Activated naive CD4-positive, alpha-beta T cell treated with Interleukin-2 at 50 U/mL for 16 hours (primary cell): ENCODE measurements at regions not wholly inside any gene's neighbourhood (a gene's known extent, or its start where the extent isn't known, plus 50 kb on each side); places are given as distances from the start of the nearest gene placed in this dataset.
"Not testable (repeated sequence)": the region's sequence is repeated elsewhere in the genome, so short reads cannot be mapped to it uniquely, and the experiment has no call there.

ENCODE experiments used
- DNase-seq: peaks from one replicate; pipeline ENCODE4 v3.0.0-alpha.2; 2020

DNA sequence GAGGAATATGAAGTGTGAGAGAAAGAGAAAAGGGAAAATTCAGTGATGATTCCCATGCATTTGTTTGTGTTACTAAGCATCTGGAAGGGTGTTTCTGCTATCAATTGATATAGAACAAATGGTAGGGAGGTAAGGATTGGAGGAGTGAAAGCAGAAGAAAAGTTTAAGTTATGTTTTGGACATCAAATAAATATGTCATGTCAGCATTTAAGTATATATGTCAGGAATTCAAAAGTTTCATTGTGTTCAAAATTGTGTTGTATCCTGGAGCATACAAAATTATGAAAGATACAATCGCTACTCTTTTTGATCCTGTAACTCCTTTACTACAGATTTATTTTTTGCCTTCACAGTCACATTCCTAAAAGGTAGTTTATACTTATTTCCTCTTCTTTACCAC, 885.8 kb downstream of the KCNA4 start:
- DNase-seq = no peak

DNA sequence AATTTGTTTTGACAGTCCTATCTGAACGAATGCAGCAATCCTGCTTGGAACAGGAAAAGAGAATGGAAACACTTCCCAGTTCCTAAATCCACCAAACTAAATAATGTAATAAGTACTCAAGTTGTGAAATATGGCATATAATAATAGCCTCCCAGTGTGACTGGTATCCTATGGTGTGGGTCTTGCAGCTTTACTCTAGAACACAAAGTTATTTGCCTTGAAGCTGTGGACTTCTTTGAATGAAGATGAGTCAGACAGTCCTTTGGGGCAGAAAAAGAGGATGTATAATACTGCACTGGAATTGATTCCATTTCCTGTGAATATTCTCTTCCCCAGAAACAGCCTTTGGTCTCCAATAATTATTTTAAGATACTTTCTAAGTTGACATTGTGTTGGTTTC, 887.0 kb downstream of the KCNA4 start:
- no peak for DNase-seq

DNA sequence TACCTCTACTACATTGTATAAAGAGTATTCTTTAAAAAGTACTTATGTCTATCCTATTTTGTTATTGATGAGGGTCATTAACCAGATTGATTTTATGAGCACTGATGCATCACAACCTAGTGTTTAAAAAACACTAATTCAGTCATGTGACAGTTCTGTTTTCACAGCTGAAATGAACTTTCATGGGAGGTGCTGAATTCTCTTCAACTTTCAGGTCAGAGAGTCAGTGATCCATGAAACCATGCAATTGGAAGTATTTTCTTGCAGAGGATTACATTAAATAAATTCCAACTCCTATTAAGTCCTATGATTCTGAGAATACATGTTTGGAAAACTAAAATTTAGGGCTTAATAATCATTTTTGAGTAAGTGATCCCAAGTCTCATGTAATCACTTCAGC, 889.4 kb downstream of the KCNA4 start:
- no peak for DNase-seq

DNA sequence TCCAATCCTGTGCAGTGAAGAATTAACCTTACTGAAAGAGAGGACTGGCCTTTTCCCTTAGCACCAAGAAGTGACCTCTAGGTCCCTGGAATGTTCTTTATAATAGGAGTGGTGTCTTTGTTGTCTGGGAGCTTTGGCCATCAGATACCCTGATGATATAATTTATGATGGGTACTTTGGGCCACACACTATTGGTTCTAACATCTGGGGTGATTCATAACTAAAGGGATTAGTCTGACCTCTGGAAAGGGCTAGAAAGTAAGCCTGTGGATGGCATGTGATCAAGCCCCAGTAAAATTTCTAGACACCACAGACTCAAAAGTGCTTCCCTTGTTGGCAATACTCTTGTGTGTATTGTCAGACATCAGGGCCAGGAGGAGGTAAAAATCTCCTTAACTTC, 891.2 kb downstream of the KCNA4 start:
- DNase-seq = no peak

DNA sequence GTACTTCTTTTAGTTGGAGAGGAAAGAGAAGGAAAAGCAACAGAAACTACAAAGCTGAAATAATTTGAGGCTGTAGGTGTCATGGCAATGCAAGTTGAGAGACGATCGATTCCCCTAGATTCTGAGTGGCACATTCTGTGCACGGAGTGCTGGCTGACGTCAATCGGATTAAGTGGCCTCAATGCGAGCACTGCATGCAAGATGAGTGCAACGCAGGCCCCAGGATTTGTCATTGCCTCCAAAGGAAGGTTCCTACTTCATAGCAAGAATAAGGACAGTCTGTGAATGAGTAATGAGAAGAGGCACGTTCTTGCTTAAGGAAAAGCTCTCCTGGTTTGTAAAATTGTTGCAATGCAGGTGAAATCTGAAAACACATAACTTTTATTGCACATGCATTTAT, 892.4 kb downstream of the KCNA4 start:
- DNase-seq = no peak

DNA sequence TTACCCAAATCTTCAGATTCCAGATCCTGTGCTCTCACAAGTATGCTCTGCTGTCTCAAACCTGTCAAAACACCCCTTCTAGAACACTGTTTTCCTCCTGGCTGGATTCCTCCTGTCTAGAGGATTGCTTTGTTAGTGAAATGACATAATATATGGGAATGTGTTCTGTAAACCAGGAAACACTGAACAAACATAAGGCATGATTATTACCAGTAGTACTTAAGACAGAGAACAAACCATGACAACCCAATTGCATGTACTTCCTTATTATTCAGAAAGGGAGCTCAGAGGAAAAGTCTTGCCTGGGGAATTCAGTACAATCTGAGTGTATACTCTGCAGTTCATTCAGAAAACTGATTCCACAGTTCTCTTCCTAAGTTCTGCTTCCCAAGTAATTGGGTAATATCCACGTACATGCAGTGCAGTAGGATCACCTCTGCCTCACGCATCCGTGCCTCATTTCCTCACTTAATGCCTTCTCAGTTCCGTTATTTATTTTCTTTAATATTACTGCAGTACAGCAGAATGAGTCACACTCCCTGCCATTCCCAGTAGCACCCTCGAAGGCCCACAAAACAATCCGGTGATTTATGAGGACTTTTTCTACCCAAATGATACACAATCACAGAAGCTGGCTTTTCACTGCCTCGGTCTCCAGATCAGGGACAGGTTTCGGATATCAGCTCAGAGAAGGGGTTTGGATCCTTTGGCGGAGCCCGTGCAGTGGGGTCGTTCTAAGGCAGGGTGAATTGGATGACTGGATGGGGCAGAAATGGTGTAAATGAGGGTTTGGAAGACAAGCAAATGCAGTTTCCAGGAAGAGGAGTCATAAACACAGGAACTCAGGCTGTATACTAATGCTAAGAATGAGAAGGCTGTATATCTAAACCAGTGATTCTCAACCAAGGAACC, 896.9 kb downstream of the KCNA4 start:
- DNase-seq = no peak

DNA sequence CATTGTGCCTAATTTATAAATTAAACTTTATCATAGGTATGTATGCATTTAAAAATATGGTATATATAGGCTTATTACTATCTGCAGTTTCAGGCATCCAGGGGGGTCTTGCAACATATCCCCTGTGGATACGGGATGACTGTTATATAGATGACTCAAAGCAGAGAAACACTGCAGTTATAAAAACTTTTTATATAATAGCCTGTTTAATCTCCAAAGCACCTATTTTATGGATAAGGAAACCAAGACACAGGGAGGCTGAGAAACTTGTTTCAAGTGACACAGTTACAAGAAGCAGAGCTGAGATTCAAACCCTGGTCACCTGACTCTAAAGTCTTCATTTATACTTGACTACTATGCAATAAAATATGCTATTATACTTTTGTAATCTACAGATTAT, 897.7 kb downstream of the KCNA4 start:
- DNase-seq = no peak

DNA sequence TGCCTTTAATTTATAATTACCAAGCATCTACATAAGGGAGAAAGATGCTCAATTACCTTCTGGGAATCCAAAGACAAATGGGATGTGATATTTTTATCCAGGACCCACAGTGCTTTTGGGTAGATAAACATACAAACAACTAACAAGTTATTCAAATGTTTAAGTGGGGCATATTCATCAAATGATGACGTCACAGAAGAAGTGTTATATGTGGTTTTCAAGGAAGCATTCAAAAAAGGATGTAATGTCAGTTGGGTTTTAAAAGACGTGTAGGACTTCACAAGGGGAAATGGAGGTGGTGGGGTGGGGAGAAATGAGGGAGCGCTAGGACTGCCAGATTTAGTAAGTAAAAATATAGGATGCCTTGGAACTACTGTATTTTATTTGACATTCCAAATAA, 915.9 kb downstream of the KCNA4 start:
- no peak for DNase-seq

DNA sequence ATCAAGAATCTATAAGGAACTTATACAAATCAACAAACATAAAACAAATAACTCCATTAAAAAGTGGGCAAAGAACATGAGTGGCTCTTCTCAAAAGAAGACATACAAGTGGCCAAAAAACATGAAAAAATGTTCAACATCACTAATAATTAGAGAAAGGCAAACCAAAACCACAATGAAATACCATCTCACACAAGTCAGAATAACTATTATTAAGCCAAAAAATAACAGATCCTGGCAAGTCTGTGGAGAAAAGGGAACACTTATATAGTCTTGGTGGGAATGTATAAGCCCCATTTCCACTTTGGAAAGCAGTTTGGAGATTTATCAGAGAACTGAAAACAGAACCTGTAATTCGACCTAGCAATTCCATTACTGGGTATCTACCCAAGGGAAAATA, 921.0 kb downstream of the KCNA4 start:
- no peak for DNase-seq

DNA sequence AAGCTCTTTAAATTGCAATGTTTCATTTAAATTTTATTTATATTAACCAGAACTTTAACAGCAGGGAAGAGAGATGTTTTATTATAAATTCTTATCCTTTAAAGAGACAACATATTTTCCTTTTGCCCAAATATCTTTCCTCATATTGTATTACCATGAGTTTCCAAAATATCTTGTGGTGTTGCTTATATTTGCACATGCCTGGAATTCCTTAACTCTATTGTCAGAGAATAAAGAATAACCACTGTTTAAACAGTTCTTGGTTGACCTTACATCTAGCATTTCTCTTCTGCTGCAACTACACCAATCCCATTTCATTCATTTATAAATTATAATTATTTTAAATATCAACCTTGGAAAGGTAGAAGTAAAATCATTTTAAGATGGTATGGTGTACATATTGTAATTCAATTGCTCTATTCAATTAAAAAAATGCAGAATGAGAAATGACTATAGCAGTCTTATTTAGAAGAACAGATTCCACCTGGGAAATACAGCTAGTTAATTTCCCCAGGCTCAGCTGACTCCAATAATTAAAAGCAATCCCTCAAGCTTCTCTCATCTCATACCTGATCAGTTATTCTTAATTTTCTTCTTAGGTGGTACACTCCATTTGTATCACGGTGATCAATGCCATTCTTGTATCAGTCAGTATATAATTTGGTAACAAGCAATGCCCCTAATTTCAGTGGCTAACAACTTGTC, 923.3 kb downstream of the KCNA4 start:
- DNase-seq = no peak

DNA sequence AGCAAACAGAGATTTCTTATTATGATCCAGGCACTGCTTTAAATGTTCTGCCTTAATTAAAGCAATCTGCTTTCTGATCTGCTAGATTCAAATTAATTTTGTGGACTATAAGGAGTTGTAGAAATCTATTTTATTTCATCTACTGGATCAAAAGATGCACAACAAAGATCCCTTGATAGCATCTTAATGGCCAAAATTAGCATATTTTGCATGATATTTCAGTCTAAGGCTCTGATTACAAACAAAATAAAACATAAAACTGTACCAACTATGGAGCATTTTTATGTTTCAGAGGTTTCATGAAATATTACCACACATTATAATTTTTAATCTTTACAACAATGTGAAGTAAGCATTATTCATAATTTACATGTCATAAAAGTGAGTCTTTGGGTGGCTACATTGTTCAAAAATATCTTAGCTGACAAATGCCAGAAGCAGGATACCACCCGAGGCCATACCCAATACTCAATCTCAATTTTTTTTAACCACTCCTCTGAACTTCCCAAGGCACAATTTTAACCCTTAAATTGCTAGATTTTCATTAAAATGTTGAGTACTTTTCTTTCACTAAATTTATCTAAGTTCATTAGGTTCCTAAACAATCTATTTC, 929.5 kb downstream of the KCNA4 start:
- no peak for DNase-seq

DNA sequence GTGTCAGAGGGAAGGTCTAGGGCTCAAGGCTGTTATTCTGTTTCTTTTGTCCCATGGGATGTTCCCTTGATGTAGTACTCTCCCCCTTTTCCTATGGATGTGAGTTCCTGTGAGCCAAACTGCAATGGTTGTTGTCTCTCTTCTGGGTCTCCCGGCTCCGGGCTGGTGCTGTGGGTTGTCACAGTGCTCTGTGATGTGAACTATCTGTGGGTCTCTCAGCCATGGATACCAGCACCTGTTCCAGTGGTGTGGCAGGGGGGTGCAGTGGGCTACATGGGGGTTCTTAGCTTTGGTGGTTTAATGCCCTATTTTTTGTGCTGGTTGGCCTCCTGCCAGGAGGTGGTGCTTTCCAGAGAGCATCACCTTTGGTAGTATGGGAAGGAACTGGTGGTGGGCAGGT, 941.1 kb downstream of the KCNA4 start:
- no peak for DNase-seq

DNA sequence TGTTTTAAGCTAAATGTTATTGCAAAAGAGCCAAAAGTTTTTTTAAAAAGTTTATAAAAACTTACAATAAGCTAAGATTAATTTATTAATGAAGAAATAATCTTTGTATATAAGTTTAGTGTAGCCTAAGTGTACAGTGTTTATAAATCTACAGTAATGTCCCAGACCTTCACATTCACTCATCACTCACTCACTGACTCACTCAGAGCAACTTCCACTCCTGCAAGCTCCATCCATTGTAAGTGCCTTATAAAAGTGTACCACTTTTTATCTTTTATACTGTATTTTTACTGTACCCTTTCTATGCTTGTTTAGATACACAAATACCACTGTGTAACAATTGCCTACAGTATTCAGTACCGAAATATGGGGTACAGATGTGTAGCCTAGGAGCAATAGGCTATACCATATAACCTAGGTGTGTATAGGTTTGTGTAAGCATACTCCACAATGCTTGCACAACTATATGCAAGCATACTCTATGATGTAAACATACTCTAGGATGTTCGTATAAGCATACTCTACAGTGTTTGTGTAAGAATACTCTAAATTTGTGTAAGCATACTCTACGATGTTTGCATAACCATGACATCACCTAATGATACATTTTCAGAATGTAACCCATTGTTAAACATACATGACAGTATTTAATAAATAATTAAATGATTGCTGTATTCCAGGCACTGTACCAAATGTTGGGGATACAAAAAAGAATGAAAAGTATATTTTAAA, 953.0 kb downstream of the KCNA4 start:
- DNase-seq = no peak

DNA sequence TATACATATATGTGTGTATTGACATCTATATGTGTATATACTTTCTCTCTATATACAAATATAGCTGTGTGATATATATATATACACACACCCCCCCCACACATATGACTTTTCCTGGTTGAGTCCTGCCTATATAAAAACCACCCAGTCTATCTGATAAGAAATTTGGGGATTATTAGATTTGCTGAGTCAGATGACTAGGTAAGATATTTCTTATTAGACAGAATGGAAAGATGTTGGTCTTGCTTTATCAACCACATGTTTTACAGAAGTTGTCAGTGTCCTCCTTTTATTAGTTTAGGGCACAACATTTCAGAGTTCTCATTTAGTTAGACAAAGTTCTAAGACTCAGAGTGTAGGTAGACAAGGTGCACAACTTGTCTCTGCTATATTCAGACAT, 953.3 kb downstream of the METTL15 start:
- no peak for DNase-seq

DNA sequence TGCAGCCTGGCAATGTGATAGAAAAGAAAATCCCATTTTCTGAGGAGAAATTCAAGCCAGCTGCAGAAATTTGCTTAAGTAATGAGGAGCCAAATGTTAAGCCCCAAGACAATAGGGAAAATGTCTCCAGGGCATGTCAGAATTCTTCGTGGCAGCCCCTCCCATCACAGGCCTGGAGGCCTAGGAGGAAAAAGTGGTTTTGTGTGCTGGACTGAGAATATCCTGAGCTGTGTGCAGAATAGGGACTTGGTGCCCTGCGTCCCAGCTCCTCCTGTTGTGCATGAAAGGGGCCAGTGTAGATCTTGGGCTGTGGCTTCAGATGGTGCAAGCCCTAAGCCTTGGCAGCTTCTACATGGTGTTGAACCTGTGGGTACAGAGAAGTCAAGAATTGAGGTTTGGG, 948.3 kb downstream of the METTL15 start:
- not testable (repeated sequence) for DNase-seq

DNA sequence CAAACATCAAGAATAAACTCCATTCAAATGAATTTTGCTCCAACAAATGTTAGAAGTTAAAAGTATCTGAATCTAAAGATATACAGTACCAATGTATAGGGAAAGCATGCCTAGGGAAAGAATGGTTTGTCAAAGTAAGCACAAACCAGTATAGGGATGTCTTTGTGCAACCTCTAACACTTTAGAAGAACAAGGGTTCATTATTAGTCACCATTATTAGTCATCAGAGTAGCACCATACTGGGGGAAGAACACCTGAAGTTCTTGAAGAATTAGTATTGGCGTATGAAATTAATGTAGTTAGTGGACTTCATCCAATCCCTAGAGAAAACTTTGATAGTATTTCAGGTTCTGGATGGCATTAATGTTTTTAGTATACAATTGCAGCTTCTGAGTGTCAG, 943.7 kb downstream of the METTL15 start:
- no peak for DNase-seq

DNA sequence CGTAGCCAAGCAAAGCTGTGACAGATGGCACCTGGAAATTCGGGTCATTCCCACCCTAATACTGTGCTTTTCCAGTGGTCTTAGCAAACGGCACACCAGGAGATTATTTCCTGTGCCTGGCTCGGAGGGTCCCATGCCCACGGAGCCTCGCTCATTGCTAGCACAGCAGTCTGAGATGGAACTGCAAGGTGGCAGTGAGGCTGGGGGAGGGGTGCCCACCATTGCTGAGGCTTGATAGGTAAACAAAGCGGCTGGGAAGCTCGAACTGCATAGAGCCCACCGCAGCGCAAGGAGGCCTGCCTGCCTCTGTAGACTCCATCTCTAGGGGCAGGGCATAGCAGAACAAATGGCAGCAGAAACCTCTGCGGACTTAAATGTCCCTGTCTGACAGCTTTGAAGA, 942.8 kb downstream of the METTL15 start:
- DNase-seq = not testable (repeated sequence)

DNA sequence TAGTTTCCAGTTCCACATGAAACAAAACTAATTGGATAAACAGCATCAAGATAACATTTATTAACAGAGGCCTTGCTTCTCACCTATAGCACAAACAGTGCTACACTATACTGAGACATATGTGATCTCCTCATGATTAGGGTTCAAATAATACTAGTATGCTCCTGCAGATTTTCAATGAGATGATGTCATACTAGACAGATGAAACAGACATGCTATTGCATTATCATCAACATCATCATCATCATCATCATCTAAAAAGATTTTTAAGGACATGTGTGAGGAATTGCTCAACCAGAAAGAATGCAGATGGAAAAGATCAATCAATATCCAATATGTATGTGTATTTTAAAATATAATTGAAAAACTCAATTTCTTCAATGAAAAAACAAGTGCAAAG, 932.3 kb downstream of the METTL15 start:
- no peak for DNase-seq

DNA sequence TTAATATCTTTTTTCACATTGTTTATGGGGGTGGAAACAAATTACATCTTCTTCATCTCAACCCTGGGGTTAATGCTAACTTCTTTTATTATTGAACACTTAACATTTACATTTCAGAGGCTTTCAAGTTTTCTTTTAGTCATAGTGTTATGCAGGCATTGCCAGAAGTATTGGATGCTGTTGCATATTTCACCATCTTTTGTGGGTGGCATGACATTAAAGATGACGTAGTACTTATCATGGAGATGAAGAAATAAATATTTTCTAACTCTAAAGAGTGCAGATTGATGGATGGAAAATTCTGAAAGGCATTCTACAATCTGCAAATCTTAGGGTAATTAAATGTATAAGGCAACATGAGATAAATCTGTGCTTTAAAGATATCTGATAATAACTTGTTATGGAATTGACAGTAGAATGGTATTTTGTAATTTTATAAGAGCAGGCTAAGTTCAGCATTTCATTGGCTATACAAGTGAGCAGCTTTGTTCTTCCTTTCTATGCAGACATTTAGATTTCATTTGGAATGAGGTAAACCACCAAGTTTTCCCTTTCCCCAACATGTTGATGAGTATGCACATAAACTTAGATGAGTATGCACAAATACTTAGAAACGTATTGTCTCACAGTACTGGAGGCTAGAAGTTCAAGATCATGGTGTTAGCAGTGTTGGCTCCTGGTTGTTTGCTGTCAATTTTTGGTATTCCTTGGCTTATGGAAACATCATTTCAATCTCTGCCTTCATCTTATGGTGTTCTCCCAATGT, 924.4 kb downstream of the METTL15 start:
- DNase-seq = no peak

DNA sequence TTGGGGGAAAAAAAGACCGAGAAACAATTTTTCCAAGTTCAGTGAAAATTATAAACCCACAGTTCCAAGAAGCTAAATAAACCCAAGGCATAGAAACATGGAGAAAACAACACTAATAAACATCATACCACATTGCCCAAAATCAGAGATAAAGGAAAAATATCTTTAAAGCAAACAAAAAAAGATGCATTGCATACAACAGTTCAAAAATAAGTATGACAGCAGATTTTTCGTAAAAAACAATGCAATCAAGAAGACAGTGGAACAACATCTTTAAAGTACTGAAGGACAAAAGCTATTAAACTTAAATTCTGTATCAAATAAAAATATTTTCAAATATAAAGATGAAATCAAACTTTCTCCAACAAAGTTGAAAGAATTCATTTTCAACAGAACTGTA, 921.3 kb downstream of the METTL15 start:
- no peak for DNase-seq

DNA sequence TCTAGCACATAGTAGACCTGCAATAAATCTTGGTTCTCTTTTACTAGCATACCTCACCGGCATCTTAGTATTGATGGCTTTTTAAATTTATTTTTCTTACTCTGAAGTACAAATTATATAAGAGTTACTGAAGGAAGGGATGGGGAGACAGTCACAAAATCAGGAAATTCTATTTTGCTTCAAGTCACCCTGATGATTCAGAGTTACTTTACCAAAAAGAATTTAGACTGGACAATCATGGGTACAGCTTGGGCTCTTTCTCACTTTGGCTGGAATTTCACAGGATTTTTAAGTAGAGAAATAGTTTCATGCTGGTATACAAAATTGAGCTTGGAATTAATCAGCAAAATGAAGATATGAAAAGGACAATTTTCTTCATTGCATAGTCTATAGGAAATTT, 919.2 kb downstream of the METTL15 start:
- DNase-seq = no peak

DNA sequence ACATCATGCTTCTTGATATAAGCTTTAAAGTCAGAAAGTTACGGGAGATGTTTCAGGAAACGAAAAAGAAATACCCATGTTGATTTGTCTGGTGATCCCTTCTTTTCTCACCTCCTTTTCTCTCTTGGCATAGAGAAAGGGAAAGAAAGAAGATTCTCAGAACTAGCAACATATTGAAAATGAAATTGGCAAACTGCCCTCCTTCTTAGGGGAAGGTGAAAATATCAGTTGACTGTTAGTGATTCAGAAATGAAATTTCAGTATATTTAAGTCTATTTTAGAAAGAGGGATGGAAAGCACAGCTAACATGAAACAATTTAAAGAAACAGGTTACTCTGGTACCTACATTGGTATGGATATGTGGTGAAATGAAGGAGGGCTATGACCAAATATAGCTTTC, 918.1 kb downstream of the METTL15 start:
- no peak for DNase-seq

DNA sequence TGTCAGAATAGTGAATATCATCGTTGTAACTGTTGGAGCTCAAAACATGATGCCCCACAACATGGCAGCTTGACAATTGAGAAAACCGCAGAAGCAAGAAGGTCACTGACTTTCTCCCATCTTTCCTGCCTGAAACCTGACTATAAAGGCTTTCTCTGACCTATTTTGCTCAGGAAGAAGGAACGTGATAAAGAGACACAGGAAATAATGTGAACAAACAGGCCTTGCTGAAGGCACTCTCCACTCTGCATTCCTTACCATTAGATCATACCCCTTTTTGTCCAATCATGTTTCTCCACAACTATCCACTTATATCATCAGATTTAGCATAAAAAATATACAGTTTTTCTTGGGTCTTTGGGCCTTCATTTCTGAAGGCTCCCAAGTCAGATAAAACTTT, 916.8 kb downstream of the METTL15 start:
- DNase-seq = no peak
